ENCODE measurements at regions not wholly inside any gene's neighbourhood (a gene's known extent, or its start where the extent isn't known, plus 50 kb on each side); places are given as distances from the start of the nearest gene placed in this dataset.

DNA sequence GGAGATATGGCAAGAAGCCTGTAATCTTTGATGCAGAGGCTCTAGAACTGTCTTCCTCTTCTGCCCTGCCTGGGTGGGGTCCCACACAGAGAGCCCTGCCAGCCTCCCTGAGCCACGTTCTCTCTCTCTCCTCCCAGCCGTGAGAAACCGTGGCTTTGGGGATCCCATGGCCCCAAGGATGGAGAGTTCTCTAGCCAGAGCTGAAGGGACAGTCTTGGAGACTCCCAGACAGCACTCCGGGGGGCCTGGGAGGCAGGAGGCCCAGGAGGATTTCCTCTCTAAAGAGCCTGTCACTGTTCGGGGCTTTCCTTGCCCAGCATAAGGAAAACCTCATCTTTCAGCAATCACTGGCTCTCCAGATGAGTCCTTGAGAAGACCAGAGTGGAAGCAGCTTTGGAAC lies 227.1 kb downstream of the ARHGAP12 start:
- Histone ChIP-seq H3K79me2 (ENCODE audit: insufficient read depth, low read length) (no peaks in the 10 kb centered on the region), H3K9me3 (ENCODE audit: insufficient read depth, low read length, severe bottlenecking) (peaks cover 8% of the 10 kb centered on the region), H3K27ac (ENCODE audit: low read length) (no peak overlapping the region), H3K36me3 (ENCODE audit: insufficient read depth, low read length) (no peaks in the 10 kb centered on the region), H3K4me1 (ENCODE audit: insufficient read depth, low read length) (no peaks in the 10 kb centered on the region), H3K9ac (ENCODE audit: low read depth, low read length) (no peak overlapping the region), H4K20me1 (ENCODE audit: insufficient read depth, low read length) (no peaks in the 10 kb centered on the region), H3K4me3 (ENCODE audit: low read depth in 1 of 2, low read length in 2 of 2) (no peak overlapping the region), H3K27me3 (ENCODE audit: insufficient read depth, low read length, poor library complexity) (no peaks in the 10 kb centered on the region), H2AFZ (ENCODE audit: low read depth, low read length) (no peak overlapping the region), H3K4me2 (ENCODE audit: insufficient read depth, low read length) (no peak overlapping the region)
- no peak for TF ChIP-seq EZH2 (IDR thresholded peaks at IDR 0.05; ENCODE audit: borderline replicate concordance, low read depth, low read length, severe bottlenecking)
- no peak for ATAC-seq (ENCODE audit: insufficient read depth, low read depth)
- no peak for DNase-seq

DNA sequence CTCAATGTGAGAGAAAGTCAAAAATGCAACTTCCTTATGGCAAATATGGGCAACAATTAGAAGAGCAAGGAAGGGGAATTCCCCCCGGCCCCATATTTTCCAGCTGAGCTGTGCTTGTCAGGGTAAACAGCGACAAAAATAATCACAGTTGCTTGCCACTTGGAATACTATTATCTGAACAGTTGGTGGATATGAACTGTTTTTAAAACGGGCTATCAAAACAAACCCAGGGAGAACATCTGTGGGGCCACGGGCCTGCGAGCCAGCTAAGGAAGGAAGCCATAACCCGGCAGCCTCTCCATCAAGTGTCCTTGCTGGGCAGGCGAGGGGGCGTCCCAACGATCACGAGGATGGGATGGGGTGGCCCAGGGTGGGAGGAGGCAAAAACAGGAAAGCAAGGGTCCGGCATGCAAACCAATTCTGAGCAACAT lies 228.4 kb downstream of the ARHGAP12 start:
- Histone ChIP-seq H2AFZ (ENCODE audit: low read depth, low read length) (no peak overlapping the region), H3K36me3 (ENCODE audit: insufficient read depth, low read length) (no peaks in the 10 kb centered on the region), H3K27ac (ENCODE audit: low read length) (no peak overlapping the region), H3K9me3 (ENCODE audit: insufficient read depth, low read length, severe bottlenecking) (peaks cover 8% of the 10 kb centered on the region), H3K4me3 (ENCODE audit: low read depth in 1 of 2, low read length in 2 of 2) (no peak overlapping the region), H3K4me2 (ENCODE audit: insufficient read depth, low read length) (no peak overlapping the region), H3K9ac (ENCODE audit: low read depth, low read length) (no peak overlapping the region), H3K27me3 (ENCODE audit: insufficient read depth, low read length, poor library complexity) (no peaks in the 10 kb centered on the region), H3K4me1 (ENCODE audit: insufficient read depth, low read length) (no peaks in the 10 kb centered on the region), H4K20me1 (ENCODE audit: insufficient read depth, low read length) (no peaks in the 10 kb centered on the region), H3K79me2 (ENCODE audit: insufficient read depth, low read length) (no peaks in the 10 kb centered on the region)
- TF ChIP-seq EZH2 (IDR thresholded peaks at IDR 0.05; ENCODE audit: borderline replicate concordance, low read depth, low read length, severe bottlenecking), result no peak
- TF ChIP-seq, protein P1, sequence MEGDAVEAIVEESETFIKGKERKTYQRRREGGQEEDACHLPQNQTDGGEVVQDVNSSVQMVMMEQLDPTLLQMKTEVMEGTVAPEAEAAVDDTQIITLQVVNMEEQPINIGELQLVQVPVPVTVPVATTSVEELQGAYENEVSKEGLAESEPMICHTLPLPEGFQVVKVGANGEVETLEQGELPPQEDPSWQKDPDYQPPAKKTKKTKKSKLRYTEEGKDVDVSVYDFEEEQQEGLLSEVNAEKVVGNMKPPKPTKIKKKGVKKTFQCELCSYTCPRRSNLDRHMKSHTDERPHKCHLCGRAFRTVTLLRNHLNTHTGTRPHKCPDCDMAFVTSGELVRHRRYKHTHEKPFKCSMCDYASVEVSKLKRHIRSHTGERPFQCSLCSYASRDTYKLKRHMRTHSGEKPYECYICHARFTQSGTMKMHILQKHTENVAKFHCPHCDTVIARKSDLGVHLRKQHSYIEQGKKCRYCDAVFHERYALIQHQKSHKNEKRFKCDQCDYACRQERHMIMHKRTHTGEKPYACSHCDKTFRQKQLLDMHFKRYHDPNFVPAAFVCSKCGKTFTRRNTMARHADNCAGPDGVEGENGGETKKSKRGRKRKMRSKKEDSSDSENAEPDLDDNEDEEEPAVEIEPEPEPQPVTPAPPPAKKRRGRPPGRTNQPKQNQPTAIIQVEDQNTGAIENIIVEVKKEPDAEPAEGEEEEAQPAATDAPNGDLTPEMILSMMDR (IDR thresholded peaks at IDR 0.05; ENCODE audit: borderline replicate concordance, extremely low read depth, low read length, poor library complexity, severe bottlenecking), result no peak
- DNase-seq, result no peak
- ATAC-seq (ENCODE audit: insufficient read depth, low read depth), result no peak

DNA sequence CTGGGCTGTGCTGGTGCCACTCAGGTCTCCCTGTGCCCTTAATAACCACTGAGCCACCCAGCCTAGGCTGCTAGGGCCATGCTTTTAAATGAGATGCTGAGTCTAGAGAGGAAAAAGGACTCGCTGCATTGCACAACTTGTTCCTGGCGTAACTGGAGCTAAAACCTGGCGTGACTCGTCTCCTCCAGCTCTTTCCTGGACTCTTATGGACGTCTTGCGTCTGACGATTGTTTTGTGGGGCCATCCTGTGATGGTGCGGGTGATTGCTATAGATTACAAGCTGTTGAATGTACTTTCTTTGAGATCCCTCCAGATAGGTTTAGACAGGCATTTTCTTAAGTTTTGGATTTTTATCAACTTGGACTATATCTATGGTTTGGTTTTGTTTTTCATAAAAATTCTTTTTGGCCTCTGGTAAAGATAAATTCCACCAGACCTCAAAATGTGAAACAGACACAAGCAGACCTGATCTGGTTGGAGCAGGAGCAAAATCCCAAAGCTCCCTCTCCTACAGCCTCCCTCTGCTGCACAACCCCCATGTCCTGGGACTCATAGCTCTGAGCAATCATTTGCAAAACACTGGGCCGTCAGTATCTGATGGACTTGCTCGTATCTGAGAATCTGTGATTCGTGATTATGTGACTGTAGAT lies 230.3 kb downstream of the ARHGAP12 start:
- Histone ChIP-seq H3K9me3 (ENCODE audit: insufficient read depth, low read length, severe bottlenecking) (peaks cover 6% of the 10 kb centered on the region), H3K4me3 (ENCODE audit: low read depth in 1 of 2, low read length in 2 of 2) (no peak overlapping the region), H3K36me3 (ENCODE audit: insufficient read depth, low read length) (no peaks in the 10 kb centered on the region), H3K79me2 (ENCODE audit: insufficient read depth, low read length) (no peaks in the 10 kb centered on the region), H3K27ac (ENCODE audit: low read length) (no peak overlapping the region), H3K27me3 (ENCODE audit: insufficient read depth, low read length, poor library complexity) (no peaks in the 10 kb centered on the region), H3K4me2 (ENCODE audit: insufficient read depth, low read length) (no peak overlapping the region), H3K9ac (ENCODE audit: low read depth, low read length) (no peak overlapping the region), H2AFZ (ENCODE audit: low read depth, low read length) (no peak overlapping the region), H4K20me1 (ENCODE audit: insufficient read depth, low read length) (no peaks in the 10 kb centered on the region), H3K4me1 (ENCODE audit: insufficient read depth, low read length) (no peaks in the 10 kb centered on the region)
- TF ChIP-seq, protein P1 (IDR thresholded peaks at IDR 0.05; ENCODE audit: borderline replicate concordance, extremely low read depth, low read length, poor library complexity, severe bottlenecking), result no peak
- no peak for TF ChIP-seq EZH2 (IDR thresholded peaks at IDR 0.05; ENCODE audit: borderline replicate concordance, low read depth, low read length, severe bottlenecking)
- ATAC-seq (ENCODE audit: insufficient read depth, low read depth) (no peak), DNase-seq (no peak)

DNA sequence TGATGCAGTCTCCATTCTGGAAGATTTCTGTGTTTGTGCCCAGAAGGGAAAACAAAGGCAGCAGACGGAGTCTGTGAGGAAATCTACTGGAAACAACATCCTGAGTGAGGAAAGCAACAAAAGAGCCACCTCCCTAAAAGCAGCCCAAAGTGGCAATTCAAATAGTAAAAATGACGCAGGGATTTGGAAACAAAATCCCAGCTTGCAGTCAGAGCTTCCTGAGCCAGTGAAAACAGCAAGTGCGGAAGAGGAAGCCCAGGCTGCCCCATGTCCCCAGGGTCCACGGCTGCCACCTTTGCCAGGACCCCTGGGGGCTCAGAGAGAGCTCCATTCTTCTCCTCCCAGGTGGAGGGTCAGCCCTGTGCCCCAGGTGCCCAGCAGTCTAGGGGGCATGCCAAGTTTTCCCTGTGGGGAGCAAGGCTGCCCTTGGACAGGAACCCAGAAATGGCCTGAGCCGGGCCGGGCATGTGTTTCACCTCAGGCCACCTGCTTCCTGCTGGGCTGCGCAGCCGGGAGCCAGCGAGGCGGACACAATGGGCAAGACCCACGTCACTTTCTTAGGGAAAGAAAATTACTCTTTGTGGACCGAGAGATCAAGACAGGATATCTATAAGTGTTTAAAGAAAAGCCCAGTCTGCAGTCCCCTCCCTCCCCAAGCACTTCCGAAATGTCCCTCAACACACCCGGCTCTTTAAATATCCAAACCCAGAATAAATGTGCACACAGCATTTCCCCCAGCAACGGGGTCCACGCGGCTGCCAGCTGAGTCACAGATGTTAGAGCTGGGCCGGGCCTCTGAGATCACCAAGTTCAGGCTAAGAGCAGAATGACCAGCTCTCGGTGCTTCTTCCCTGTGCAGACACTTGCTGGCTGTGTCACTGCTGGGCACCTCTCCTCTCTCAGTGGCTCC lies 231.1 kb downstream of the ARHGAP12 start:
- H3K4me3 ChIP-seq (ENCODE audit: low read depth in 1 of 2, low read length in 2 of 2), result no peak overlapping the region
- H3K4me2 ChIP-seq (ENCODE audit: insufficient read depth, low read length), result no peak overlapping the region
- no peaks in the 10 kb centered on the region for H4K20me1 ChIP-seq (ENCODE audit: insufficient read depth, low read length)
- no peak overlapping the region for H3K9ac ChIP-seq (ENCODE audit: low read depth, low read length)
- H3K79me2 ChIP-seq (ENCODE audit: insufficient read depth, low read length), result no peaks in the 10 kb centered on the region
- no peaks in the 10 kb centered on the region for H3K9me3 ChIP-seq (ENCODE audit: insufficient read depth, low read length, severe bottlenecking)
- H2AFZ ChIP-seq (ENCODE audit: low read depth, low read length), result no peak overlapping the region
- no peaks in the 10 kb centered on the region for H3K27me3 ChIP-seq (ENCODE audit: insufficient read depth, low read length, poor library complexity)
- H3K36me3 ChIP-seq (ENCODE audit: insufficient read depth, low read length), result no peaks in the 10 kb centered on the region
- no peak for ATAC-seq (ENCODE audit: insufficient read depth, low read depth)
- H3K4me1 ChIP-seq (ENCODE audit: insufficient read depth, low read length), result no peaks in the 10 kb centered on the region
- DNase-seq, result no peak
- TF ChIP-seq EZH2 (IDR thresholded peaks at IDR 0.05; ENCODE audit: borderline replicate concordance, low read depth, low read length, severe bottlenecking), result no peak
- TF ChIP-seq, protein P1 (IDR thresholded peaks at IDR 0.05; ENCODE audit: borderline replicate concordance, extremely low read depth, low read length, poor library complexity, severe bottlenecking), result no peak
- no peak overlapping the region for H3K27ac ChIP-seq (ENCODE audit: low read length)
